Astrocyte of the cerebellum (primary cell): ENCODE measurements at regions not wholly inside any gene's neighbourhood (a gene's known extent, or its start where the extent isn't known, plus 50 kb on each side); places are given as distances from the start of the nearest gene placed in this dataset.

Experiments used
- DNase-seq: peaks from one replicate; pipeline ENCODE4 v3.0.0-alpha.2; 2011; ENCODE audit warnings: low read depth
- H3K4me3 ChIP-seq: 2 replicates; pipeline ENCODE4 v1.5.1; 2011; ENCODE audit warnings: mild to moderate bottlenecking, low read depth, low read length, moderate library complexity
- in situ Hi-C: cut with HindIII; loops from 2 replicates; pipeline ENCODE4 v1.10.0; 2017; ENCODE audit warnings: low sequenced_read_pairs
- TF ChIP-seq, protein P1 (sequence below): IDR thresholded peaks from 2 replicates; pipeline ENCODE4 v1.5.1; 2012; ENCODE audit warnings: low read length, low read depth, moderate library complexity, mild to moderate bottlenecking; ENCODE audit errors: missing control alignments

DNA sequence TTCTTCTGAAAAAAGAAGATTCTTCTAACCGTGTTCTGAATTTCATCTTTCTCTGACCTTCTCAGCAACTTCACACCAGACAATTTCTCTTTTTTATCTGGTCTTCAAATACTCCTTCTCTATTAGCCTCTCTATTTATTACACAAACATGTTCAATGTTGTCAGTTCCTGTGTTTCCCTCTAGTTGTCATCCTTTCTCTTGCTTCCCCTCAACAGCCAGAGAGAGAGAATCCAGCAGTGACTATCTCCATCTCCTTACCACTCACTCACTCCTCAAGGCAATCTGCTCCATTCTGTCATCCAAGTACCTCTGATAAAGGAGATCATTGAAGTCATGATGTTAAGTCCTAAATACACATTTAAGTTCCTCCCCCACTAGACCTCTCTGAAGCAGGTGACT lies 491.9 kb upstream of the CHAC2 start:
- H3K4me3 ChIP-seq = no peak overlapping the region
- DNase-seq = no peak
- in situ Hi-C loops = no loop called here
- TF ChIP-seq, protein P1, sequence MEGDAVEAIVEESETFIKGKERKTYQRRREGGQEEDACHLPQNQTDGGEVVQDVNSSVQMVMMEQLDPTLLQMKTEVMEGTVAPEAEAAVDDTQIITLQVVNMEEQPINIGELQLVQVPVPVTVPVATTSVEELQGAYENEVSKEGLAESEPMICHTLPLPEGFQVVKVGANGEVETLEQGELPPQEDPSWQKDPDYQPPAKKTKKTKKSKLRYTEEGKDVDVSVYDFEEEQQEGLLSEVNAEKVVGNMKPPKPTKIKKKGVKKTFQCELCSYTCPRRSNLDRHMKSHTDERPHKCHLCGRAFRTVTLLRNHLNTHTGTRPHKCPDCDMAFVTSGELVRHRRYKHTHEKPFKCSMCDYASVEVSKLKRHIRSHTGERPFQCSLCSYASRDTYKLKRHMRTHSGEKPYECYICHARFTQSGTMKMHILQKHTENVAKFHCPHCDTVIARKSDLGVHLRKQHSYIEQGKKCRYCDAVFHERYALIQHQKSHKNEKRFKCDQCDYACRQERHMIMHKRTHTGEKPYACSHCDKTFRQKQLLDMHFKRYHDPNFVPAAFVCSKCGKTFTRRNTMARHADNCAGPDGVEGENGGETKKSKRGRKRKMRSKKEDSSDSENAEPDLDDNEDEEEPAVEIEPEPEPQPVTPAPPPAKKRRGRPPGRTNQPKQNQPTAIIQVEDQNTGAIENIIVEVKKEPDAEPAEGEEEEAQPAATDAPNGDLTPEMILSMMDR = no peak

DNA sequence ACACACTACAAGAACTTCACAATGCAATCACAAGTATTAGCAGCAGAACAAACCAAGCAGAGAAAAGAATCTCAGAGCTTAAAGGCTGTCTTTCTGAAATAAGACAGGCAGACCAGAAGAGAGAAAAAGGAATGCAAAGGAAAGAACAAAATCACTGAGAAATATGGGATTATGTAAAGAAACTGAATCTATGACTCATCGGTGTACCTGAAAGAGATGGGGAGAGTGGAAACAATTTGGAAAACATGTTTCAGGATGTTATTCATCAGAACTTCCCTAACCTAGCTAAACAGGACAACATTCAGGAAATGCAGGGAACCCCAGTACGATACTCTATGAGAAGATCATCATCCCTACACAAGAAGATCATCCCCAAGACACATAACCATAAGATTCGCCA lies 499.0 kb upstream of the CHAC2 start:
- no peak for DNase-seq
- TF ChIP-seq, protein P1 = no peak
- no peak overlapping the region for H3K4me3 ChIP-seq
- in situ Hi-C loops = no loop called here

DNA sequence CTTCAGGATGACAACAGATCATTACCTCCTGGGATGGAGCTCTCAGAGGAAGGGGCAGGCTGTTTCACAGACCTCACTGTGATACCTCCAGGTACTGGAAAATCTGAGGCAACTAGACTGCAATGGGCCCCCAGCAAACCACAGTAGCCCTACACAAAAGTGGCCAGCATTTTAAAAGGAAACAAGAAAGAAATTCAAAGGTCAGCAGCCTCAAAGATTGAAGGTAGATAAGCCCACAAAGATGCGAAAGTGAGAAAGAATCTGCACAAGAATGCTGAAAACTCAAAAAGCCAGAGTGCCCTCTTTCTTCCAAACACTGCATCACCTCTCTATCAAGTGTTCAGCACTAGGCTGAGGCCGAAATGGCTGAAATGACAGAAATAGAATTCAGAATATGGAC lies 499.5 kb upstream of the CHAC2 start:
- H3K4me3 ChIP-seq = no peak overlapping the region
- in situ Hi-C loops = no loop called here
- no peak for DNase-seq
- TF ChIP-seq, protein P1 = no peak

DNA sequence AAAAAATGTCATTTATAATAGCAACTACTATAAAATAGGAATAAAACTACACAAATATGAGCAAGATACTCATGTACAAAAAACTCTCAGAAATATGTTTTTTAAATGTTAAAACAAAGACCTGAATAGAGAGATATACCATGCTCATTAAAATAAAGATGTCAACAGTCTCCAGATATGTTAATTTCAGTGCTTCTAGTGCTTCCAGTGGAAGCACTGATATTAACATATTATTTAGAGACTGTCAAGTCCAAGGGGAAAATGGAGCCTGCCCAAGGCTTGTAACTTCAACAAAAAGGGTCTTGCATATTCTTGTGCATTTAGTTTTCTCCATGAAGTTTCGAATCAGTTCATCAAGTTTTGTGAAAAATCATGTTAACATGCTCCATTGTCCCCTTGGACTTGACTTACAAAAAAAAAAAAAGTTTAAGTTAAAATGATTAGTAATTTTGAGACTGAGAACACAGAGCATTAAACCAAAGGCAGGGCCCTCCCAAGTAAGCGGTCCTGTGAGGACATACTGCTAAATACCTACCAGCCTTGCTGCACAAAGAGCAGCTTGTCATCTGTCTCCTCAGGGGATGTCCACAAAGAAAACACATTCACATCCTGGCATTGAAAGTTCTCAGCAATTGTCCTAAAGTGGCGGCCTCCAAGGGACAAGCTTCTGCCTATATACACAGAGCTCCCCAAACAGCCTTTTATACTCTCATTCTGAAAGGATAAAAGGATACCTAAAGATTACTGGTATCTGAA lies 501.9 kb upstream of the CHAC2 start:
- no peak for DNase-seq
- TF ChIP-seq, protein P1 = no peak

DNA sequence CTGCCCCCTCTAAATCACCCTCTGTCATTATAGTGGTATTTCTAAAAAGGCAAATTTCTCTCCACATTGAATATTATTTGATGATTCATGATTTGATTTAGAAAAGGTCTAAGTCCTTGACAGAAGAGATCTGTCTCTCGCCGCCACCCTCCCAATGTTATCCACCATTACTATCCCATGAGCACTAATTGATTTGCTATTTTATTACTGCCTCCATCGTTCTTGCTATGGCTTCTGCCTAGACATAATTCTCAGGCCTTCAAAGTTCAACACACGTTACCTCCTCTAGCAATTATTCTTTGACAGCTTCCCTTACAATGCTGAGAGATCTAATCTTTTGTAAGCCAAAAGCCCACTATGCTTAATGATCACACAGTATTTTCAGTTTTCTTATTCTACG lies 507.0 kb upstream of the CHAC2 start:
- TF ChIP-seq, protein P1 = no peak
- no peak overlapping the region for H3K4me3 ChIP-seq
- in situ Hi-C loops = no loop called here
- no peak for DNase-seq

More for the DNA sequence above, 501.9 kb upstream of the CHAC2 start:
- H3K4me3 ChIP-seq = no peak overlapping the region
- in situ Hi-C loops = no loop called here

DNA sequence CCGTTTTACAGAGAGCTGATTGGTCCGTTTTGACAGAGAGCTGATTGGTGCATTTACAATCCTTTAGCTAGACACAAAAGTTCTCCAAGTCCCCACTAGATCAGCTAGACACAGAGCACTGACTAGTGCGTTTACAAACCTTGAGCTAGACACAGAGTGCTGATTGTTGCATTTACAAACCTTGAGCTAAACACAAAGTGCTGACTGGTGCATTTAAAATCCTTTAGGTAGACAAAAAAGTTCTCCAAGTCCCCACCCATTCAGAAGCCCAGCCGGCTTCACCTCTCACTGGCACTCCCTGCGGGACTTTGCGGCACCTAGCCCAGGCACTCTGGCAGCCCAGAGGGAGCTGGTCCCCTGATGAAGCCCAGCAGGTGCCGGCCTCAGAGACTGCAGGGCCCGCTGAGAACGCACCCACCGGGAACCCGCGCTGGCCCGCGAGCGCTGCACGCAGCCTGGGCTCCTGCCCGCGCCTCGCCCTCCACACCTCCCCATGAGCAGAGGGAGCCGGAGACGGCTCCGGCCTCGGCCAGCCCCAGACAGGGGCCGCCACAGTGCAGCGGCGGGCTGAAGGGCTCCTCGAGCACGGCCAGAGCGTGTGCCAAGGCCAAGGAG lies 508.1 kb upstream of the CHAC2 start:
- TF ChIP-seq, protein P1 = no peak
- DNase-seq = no peak
- in situ Hi-C loops = no loop called here

More for the DNA sequence above, 508.1 kb upstream of the CHAC2 start:
- H3K4me3 ChIP-seq = no peak overlapping the region
